ENCODE measurements at regions not wholly inside any gene's neighbourhood (a gene's known extent, or its start where the extent isn't known, plus 50 kb on each side); places are given as distances from the start of the nearest gene placed in this dataset.

DNA sequence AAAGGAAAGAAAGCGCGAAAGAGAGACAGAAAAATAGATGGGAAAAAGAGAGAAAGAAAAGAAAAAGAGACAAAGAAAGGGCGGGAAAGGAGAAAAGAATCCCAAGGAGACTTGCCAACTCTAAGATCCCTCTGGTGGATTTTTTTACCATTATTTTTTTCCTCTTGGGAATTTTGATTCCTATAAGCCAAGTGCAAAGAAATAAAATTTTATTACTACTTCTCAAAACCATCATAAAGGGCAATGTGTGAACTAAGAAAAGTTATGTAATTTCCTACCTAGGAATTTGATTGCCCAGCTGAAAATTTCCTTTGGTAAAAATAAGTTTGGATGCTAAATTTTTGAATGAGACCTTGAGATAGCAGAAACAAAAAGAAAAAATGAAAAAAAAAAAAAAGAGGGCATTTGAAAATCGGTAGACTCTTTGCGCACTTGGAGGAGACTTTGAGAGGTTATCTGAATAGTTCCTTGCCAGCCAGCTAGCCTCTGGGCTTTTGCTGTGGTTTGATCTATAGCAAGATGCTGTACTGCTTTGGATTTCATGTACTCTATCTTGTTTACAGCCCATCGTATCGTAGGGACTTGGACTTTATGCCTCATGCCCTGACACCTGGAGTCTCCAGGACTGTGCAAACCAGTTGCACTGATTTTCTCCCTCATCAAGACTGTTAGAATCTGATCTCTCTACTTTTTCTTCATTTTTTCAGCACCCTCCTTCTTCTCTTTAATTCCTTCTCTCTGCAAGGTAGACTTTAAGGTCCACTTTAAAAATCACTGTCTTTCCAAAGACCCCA, 535.4 kb upstream of the MKI67 start:
- DNase-seq (ENCODE audit: insufficient read length, low spot score) (no peak), FAIRE-seq (no peak)
- TF ChIP-seq POLR2AphosphoS5 (IDR thresholded peaks at IDR 0.05; ENCODE audit: low read depth, low read length) (no peak), SPI1 (IDR thresholded peaks at IDR 0.05; ENCODE audit: low read depth, low read length) (no peak), PAX5 (IDR thresholded peaks at IDR 0.05; ENCODE audit: insufficient read depth, low read length, severe bottlenecking) (no peak), POU2F2 (IDR thresholded peaks at IDR 0.05; ENCODE audit: low read depth, low read length) (no peak), POLR2A (IDR thresholded peaks at IDR 0.05; ENCODE audit: low read depth, low read length) (no peak), TAF1 (IDR thresholded peaks at IDR 0.05; ENCODE audit: low read depth, low read length) (no peak)

GRCh38 chr10:128662520-128662919, 536.3 kb upstream of the MKI67 start:
- no peak for TF ChIP-seq PAX5 (IDR thresholded peaks at IDR 0.05; ENCODE audit: insufficient read depth, low read length, severe bottlenecking)
- no peak for TF ChIP-seq SPI1 (IDR thresholded peaks at IDR 0.05; ENCODE audit: low read depth, low read length)
- TF ChIP-seq POLR2AphosphoS5 (IDR thresholded peaks at IDR 0.05; ENCODE audit: low read depth, low read length): no peak
- no peak for TF ChIP-seq TAF1 (IDR thresholded peaks at IDR 0.05; ENCODE audit: low read depth, low read length)
- no peak for DNase-seq (ENCODE audit: insufficient read length, low spot score)
- no peak for FAIRE-seq

- DNase-seq (ENCODE audit: insufficient read length, low spot score): no peak
- TF ChIP-seq SPI1 (IDR thresholded peaks at IDR 0.05; ENCODE audit: low read depth, low read length) (no peak), POLR2A (IDR thresholded peaks at IDR 0.05; ENCODE audit: low read depth, low read length) (no peak), PAX5 (IDR thresholded peaks at IDR 0.05; ENCODE audit: insufficient read depth, low read length, severe bottlenecking) (no peak), POU2F2 (IDR thresholded peaks at IDR 0.05; ENCODE audit: low read depth, low read length) (no peak), TAF1 (IDR thresholded peaks at IDR 0.05; ENCODE audit: low read depth, low read length) (no peak), POLR2AphosphoS5 (IDR thresholded peaks at IDR 0.05; ENCODE audit: low read depth, low read length) (no peak)
- no peak for FAIRE-seq
These were observed 538.5 kb upstream of the MKI67 start for GRCh38 chr10:128664729-128665128.

DNA sequence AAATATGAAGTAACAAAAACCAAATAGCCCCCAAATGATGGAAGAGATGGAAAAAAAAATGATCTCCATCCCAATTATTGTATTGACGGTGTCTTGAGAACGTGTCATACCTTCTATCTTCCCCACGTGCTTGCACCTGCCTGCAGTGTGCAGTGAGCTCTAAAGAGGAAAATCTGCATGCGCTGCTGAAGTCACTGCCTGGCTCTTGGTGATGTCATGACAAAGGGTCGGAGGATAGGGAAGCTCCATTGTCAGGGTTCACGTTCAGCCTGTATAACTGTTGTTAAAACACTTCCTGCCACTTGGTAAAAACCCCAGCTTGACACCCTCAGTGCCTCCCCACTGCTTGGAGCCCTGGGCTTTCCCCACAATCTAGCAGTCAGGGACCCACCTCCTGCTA, 549.2 kb upstream of the MKI67 start:
- TF ChIP-seq POU2F2 (IDR thresholded peaks at IDR 0.05; ENCODE audit: low read depth, low read length) (no peak), POLR2AphosphoS5 (IDR thresholded peaks at IDR 0.05; ENCODE audit: low read depth, low read length) (no peak), TAF1 (IDR thresholded peaks at IDR 0.05; ENCODE audit: low read depth, low read length) (no peak), POLR2A (IDR thresholded peaks at IDR 0.05; ENCODE audit: low read depth, low read length) (no peak), SPI1 (IDR thresholded peaks at IDR 0.05; ENCODE audit: low read depth, low read length) (no peak), PAX5 (IDR thresholded peaks at IDR 0.05; ENCODE audit: insufficient read depth, low read length, severe bottlenecking) (no peak)
- FAIRE-seq (no peak), DNase-seq (ENCODE audit: insufficient read length, low spot score) (no peak)

- TF ChIP-seq PAX5 (IDR thresholded peaks at IDR 0.05; ENCODE audit: insufficient read depth, low read length, severe bottlenecking): no peak
- no peak for DNase-seq (ENCODE audit: insufficient read length, low spot score)
- FAIRE-seq: no peak
These were observed 553.9 kb upstream of the MKI67 start for GRCh38 chr10:128680116-128680515.

DNA sequence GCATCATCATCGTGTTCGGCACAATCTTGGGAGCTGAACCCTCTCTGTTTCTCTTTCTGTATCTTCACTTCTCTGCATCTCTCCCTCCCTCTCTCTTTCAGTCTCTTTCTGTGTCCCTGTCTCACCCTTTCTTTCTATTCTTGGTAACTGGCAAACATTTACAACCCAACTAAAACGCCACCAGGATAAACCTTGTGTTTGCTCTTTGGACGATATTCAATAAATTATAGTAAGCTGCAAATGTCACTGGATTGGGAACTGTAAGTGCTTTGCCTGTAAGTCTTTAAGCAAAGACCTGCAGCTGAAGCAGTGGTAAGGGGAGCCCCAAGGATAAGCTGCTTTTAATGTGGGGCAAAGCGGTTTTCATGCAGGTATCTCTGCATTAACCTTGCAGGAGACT, 558.0 kb upstream of the MKI67 start:
- no peak for TF ChIP-seq POLR2A (IDR thresholded peaks at IDR 0.05; ENCODE audit: low read depth, low read length)
- no peak for TF ChIP-seq SPI1 (IDR thresholded peaks at IDR 0.05; ENCODE audit: low read depth, low read length)
- no peak for TF ChIP-seq PAX5 (IDR thresholded peaks at IDR 0.05; ENCODE audit: insufficient read depth, low read length, severe bottlenecking)
- no peak for TF ChIP-seq POLR2AphosphoS5 (IDR thresholded peaks at IDR 0.05; ENCODE audit: low read depth, low read length)
- TF ChIP-seq POU2F2 (IDR thresholded peaks at IDR 0.05; ENCODE audit: low read depth, low read length): no peak
- TF ChIP-seq TAF1 (IDR thresholded peaks at IDR 0.05; ENCODE audit: low read depth, low read length): no peak
- DNase-seq (ENCODE audit: insufficient read length, low spot score): no peak

GRCh38 chr10:128686630-128687278, 560.5 kb upstream of the MKI67 start:
- FAIRE-seq: no peak
- TF ChIP-seq PAX5 (IDR thresholded peaks at IDR 0.05; ENCODE audit: insufficient read depth, low read length, severe bottlenecking): no peak
- no peak for TF ChIP-seq TAF1 (IDR thresholded peaks at IDR 0.05; ENCODE audit: low read depth, low read length)
- TF ChIP-seq POU2F2 (IDR thresholded peaks at IDR 0.05; ENCODE audit: low read depth, low read length): no peak
- no peak for TF ChIP-seq POLR2A (IDR thresholded peaks at IDR 0.05; ENCODE audit: low read depth, low read length)
- no peak for TF ChIP-seq POLR2AphosphoS5 (IDR thresholded peaks at IDR 0.05; ENCODE audit: low read depth, low read length)
- TF ChIP-seq SPI1 (IDR thresholded peaks at IDR 0.05; ENCODE audit: low read depth, low read length): no peak
- no peak for DNase-seq (ENCODE audit: insufficient read length, low spot score)

More for the DNA sequence above, 558.0 kb upstream of the MKI67 start:
- FAIRE-seq: no peak

DNA sequence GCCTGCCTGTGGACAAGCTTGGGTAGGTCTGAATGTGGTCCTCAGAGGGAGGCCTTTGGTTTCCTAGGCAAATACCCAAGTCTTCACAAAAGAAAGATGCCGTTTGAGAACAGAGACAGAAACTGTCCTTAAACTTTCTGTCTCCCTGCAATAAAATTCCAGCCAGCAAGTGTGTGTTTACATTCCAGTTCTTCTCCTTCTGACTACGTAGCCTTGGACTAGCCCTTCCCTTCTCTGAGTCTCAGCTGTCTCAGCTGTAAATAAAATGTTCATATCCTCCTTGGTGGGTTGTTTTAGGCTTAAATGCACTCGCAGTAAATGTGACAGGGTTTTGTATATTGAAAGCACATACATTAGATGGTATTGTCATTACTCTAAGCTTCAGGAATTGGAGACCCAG, 561.2 kb upstream of the MKI67 start:
- DNase-seq (ENCODE audit: insufficient read length, low spot score) (no peak), FAIRE-seq (no peak)
- TF ChIP-seq POLR2A (IDR thresholded peaks at IDR 0.05; ENCODE audit: low read depth, low read length): no peak
- TF ChIP-seq SPI1 (IDR thresholded peaks at IDR 0.05; ENCODE audit: low read depth, low read length): no peak
- no peak for TF ChIP-seq POU2F2 (IDR thresholded peaks at IDR 0.05; ENCODE audit: low read depth, low read length)
- no peak for TF ChIP-seq POLR2AphosphoS5 (IDR thresholded peaks at IDR 0.05; ENCODE audit: low read depth, low read length)
- TF ChIP-seq TAF1 (IDR thresholded peaks at IDR 0.05; ENCODE audit: low read depth, low read length): no peak
- TF ChIP-seq PAX5 (IDR thresholded peaks at IDR 0.05; ENCODE audit: insufficient read depth, low read length, severe bottlenecking): no peak

DNA sequence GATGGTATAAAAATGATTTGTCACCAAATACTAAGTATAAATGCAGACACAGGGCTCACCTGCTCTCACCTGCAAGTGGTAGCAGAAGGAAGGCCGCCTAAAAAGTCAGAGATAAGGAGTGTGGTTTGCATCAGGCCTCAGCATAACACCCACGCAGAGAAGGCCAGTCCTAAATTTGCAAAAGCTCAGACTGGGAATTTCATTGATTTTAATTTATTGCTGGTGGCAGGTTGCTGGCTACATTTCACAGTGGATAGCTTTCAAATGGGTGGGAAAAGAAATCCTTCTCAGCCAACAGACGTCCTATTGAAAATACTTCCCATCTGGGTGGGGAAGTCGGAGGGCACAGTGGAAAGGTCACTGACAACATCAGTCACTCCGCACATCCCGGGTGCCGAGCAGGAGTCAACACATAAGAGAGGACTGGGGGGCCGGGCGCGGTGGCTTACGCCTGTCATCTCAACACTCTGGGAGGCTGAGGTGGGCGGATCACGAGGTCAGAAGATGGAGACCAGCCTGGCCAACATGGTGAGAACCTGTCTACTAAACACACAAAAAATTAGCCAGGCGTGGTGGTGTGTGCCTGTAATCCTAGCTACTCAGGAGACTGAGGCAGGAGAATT, 561.8 kb upstream of the MKI67 start:
- FAIRE-seq (no peak), DNase-seq (ENCODE audit: insufficient read length, low spot score) (no peak)
- TF ChIP-seq POU2F2 (IDR thresholded peaks at IDR 0.05; ENCODE audit: low read depth, low read length) (no peak), POLR2A (IDR thresholded peaks at IDR 0.05; ENCODE audit: low read depth, low read length) (no peak), SPI1 (IDR thresholded peaks at IDR 0.05; ENCODE audit: low read depth, low read length) (no peak), POLR2AphosphoS5 (IDR thresholded peaks at IDR 0.05; ENCODE audit: low read depth, low read length) (no peak), PAX5 (IDR thresholded peaks at IDR 0.05; ENCODE audit: insufficient read depth, low read length, severe bottlenecking) (no peak), TAF1 (IDR thresholded peaks at IDR 0.05; ENCODE audit: low read depth, low read length) (no peak)

Measured in GM12891 (cell line).